ENCODE measurements at regions not wholly inside any gene's neighbourhood (a gene's known extent, or its start where the extent isn't known, plus 50 kb on each side); places are given as distances from the start of the nearest gene placed in this dataset.

- Histone ChIP-seq H4K20me1 (ENCODE audit: insufficient read depth, low read length) (no peaks in the 10 kb centered on the region), H3K4me1 (ENCODE audit: insufficient read depth, low read length) (no peaks in the 10 kb centered on the region), H3K79me2 (ENCODE audit: insufficient read depth, low read length) (no peaks in the 10 kb centered on the region), H2AFZ (ENCODE audit: low read depth, low read length) (no peak overlapping the region), H3K4me3 (ENCODE audit: low read depth in 1 of 2, low read length in 2 of 2) (no peak overlapping the region), H3K4me2 (ENCODE audit: insufficient read depth, low read length) (no peak overlapping the region), H3K9ac (ENCODE audit: low read depth, low read length) (no peak overlapping the region), H3K9me3 (ENCODE audit: insufficient read depth, low read length, severe bottlenecking) (no peaks in the 10 kb centered on the region), H3K27me3 (ENCODE audit: insufficient read depth, low read length, poor library complexity) (peaks cover 2% of the 10 kb centered on the region), H3K36me3 (ENCODE audit: insufficient read depth, low read length) (no peaks in the 10 kb centered on the region), H3K27ac (ENCODE audit: low read length) (no peak overlapping the region)
- no peak for TF ChIP-seq EZH2 (IDR thresholded peaks at IDR 0.05; ENCODE audit: borderline replicate concordance, low read depth, low read length, severe bottlenecking)
- TF ChIP-seq, protein P1, sequence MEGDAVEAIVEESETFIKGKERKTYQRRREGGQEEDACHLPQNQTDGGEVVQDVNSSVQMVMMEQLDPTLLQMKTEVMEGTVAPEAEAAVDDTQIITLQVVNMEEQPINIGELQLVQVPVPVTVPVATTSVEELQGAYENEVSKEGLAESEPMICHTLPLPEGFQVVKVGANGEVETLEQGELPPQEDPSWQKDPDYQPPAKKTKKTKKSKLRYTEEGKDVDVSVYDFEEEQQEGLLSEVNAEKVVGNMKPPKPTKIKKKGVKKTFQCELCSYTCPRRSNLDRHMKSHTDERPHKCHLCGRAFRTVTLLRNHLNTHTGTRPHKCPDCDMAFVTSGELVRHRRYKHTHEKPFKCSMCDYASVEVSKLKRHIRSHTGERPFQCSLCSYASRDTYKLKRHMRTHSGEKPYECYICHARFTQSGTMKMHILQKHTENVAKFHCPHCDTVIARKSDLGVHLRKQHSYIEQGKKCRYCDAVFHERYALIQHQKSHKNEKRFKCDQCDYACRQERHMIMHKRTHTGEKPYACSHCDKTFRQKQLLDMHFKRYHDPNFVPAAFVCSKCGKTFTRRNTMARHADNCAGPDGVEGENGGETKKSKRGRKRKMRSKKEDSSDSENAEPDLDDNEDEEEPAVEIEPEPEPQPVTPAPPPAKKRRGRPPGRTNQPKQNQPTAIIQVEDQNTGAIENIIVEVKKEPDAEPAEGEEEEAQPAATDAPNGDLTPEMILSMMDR (IDR thresholded peaks at IDR 0.05; ENCODE audit: borderline replicate concordance, extremely low read depth, low read length, poor library complexity, severe bottlenecking), result no peak
- no peak for ATAC-seq (ENCODE audit: insufficient read depth, low read depth)
- DNase-seq, result no peak
Measured at GRCh38 chr2:67876176-67876575, 186.6 kb downstream of the C1D start.

DNA sequence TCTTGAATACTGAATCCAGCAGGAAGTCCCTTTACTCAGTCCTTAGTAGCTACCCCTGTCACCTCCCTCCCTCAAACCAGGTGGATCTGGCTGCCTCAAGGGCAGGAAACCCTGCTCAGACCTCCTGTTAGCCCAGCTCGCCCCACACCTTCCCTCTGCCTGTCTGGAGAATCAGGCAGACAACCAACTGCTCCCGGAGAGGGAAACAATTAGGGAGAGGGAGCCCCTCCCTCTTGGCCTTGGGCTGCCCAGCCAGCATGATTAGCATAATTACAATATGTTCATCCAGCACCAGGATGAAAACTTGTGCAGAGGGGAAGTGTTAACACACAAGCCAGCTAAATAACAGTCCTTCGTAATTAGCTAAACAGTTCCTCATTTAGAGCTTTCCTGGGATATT is 185.5 kb downstream of the C1D start:
- Histone ChIP-seq H3K4me3 (ENCODE audit: low read depth in 1 of 2, low read length in 2 of 2) (no peak overlapping the region), H3K79me2 (ENCODE audit: insufficient read depth, low read length) (no peaks in the 10 kb centered on the region), H3K4me1 (ENCODE audit: insufficient read depth, low read length) (no peaks in the 10 kb centered on the region), H2AFZ (ENCODE audit: low read depth, low read length) (no peak overlapping the region), H3K36me3 (ENCODE audit: insufficient read depth, low read length) (no peaks in the 10 kb centered on the region), H3K4me2 (ENCODE audit: insufficient read depth, low read length) (no peak overlapping the region), H3K9ac (ENCODE audit: low read depth, low read length) (no peak overlapping the region), H3K27ac (ENCODE audit: low read length) (no peak overlapping the region), H3K9me3 (ENCODE audit: insufficient read depth, low read length, severe bottlenecking) (no peaks in the 10 kb centered on the region), H3K27me3 (ENCODE audit: insufficient read depth, low read length, poor library complexity) (no peaks in the 10 kb centered on the region), H4K20me1 (ENCODE audit: insufficient read depth, low read length) (no peaks in the 10 kb centered on the region)
- DNase-seq (no peak), ATAC-seq (ENCODE audit: insufficient read depth, low read depth) (no peak)
- TF ChIP-seq EZH2 (IDR thresholded peaks at IDR 0.05; ENCODE audit: borderline replicate concordance, low read depth, low read length, severe bottlenecking), result no peak
- TF ChIP-seq, protein P1 (IDR thresholded peaks at IDR 0.05; ENCODE audit: borderline replicate concordance, extremely low read depth, low read length, poor library complexity, severe bottlenecking), result no peak

DNA sequence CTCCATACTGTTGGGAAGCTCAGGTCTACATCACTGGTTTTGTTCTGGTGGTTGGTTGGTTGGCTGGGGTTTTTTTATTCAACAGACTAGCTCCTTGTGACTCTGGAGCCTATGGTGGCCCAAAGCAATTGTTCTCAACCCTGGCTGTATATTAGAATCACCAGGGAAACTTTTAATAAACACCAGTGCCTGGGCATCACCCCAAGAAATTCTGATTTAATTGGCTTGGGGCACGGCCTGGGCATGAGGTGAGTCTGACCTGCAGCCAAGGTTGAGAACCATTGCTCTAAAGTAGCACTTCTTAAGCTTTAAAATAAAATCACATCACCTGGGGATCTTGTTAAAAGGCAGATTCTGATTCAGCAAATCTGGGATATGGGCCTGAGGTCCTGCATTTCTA is 184.1 kb downstream of the C1D start:
- Histone ChIP-seq H4K20me1 (ENCODE audit: insufficient read depth, low read length) (no peaks in the 10 kb centered on the region), H2AFZ (ENCODE audit: low read depth, low read length) (no peak overlapping the region), H3K4me1 (ENCODE audit: insufficient read depth, low read length) (no peaks in the 10 kb centered on the region), H3K9ac (ENCODE audit: low read depth, low read length) (no peak overlapping the region), H3K27me3 (ENCODE audit: insufficient read depth, low read length, poor library complexity) (no peaks in the 10 kb centered on the region), H3K9me3 (ENCODE audit: insufficient read depth, low read length, severe bottlenecking) (no peaks in the 10 kb centered on the region), H3K36me3 (ENCODE audit: insufficient read depth, low read length) (no peaks in the 10 kb centered on the region), H3K4me3 (ENCODE audit: low read depth in 1 of 2, low read length in 2 of 2) (no peak overlapping the region), H3K4me2 (ENCODE audit: insufficient read depth, low read length) (no peak overlapping the region), H3K79me2 (ENCODE audit: insufficient read depth, low read length) (no peaks in the 10 kb centered on the region), H3K27ac (ENCODE audit: low read length) (no peak overlapping the region)
- DNase-seq (no peak), ATAC-seq (ENCODE audit: insufficient read depth, low read depth) (no peak)
- no peak for TF ChIP-seq EZH2 (IDR thresholded peaks at IDR 0.05; ENCODE audit: borderline replicate concordance, low read depth, low read length, severe bottlenecking)
- TF ChIP-seq, protein P1 (IDR thresholded peaks at IDR 0.05; ENCODE audit: borderline replicate concordance, extremely low read depth, low read length, poor library complexity, severe bottlenecking), result no peak

Data from DND-41 (cell line).